RWPE1 (cell line): ENCODE measurements at regions not wholly inside any gene's neighbourhood (a gene's known extent, or its start where the extent isn't known, plus 50 kb on each side); places are given as distances from the start of the nearest gene placed in this dataset.

ENCODE experiments used
- CTCF ChIA-PET: fragments of 350-600 bp; sonication (Branson Sonifier 250); formaldehyde crosslinking; extraction: SDS; loops from one replicate; lab custom pipeline; 2021; lab: Yijun Ruan, JAX
- POLR2A ChIA-PET: fragments of 400-600 bp; formaldehyde crosslinking; extraction: SDS; loops from one replicate; lab custom pipeline; 2020; ENCODE audit warnings: antibody characterized with exemption; ENCODE audit not compliant: low non-redundant PET; lab: Yijun Ruan, JAX
- DNase-seq: peaks from one replicate; pipeline ENCODE4 v3.0.0; 2012; ENCODE audit warnings: low spot score
- H3K27ac ChIP-seq: fragments of 450-650 bp; 2 replicates; pipeline ENCODE4 v1.5.1; 2017
- CTCF ChIP-seq: fragments of 450-650 bp; conservative IDR thresholded peaks from 2 replicates; pipeline ENCODE4 v1.5.1; 2017; ENCODE audit warnings: low read depth, mild to moderate bottlenecking

DNA sequence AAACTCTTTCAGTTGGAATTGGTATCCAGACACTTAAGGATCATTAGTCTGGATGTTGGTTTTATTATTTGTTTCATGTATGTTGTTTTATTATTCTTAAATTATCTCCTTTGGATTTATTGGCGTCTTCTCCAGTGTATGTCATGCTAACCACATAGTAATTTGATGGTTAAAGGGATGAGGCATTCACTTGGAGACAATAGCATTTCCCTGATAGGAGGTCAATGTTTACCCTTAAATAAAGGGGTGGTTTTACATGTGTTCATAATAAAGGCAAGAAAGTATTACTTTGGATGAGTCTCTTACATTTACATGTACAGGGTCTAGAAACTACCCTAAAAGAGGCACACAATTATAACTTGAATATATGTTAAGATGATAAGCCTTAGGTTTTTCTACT, 51.2 kb upstream of the RNF144B start:
- DNase-seq: no peak
- CTCF ChIA-PET: no interaction called here
- POLR2A ChIA-PET: no interaction called here
- H3K27ac ChIP-seq: no peak overlapping the region
- no peak for TF ChIP-seq CTCF

DNA sequence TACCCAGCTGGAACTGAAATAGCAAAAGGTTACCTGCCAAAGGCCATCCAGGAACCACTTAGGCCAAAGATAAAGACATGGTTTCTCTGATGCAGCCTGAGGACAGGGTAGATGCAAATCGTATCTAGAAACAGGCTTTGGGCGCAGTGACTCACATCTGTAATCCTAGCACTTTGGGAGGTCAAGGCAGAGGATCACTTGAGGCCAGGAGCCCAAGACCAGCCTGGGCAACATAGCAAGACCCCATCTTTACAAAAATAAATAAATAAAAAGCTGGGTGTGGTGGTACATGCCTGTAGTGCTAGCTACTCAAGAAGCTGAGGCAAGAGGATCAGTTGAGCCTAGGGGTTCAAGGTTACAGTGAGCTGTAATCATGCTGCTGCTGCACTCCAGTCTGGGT, 52.9 kb upstream of the RNF144B start:
- CTCF ChIA-PET: interaction anchor here (0.6 kb wide), 2 partner anchors 31 to 403 kb away, joined by 3 to 6 read pairs; no protein-coding TSS in a partner anchor
- TF ChIP-seq CTCF: no peak
- no peak overlapping the region for H3K27ac ChIP-seq
- DNase-seq: no peak
- POLR2A ChIA-PET: no interaction called here

- no peak for TF ChIP-seq CTCF
- POLR2A ChIA-PET: interaction anchor here (0.6 kb wide), 1 partner anchor 55 kb away, joined by 3 read pairs; no protein-coding TSS in a partner anchor
- CTCF ChIA-PET: interaction anchor here (0.7 to 0.9 kb wide), 2 partner anchors 66 to 1804 kb away, joined by 3 read pairs; no protein-coding TSS in a partner anchor
- H3K27ac ChIP-seq: no peak overlapping the region
- DNase-seq: no peak
These were observed 56.5 kb upstream of the RNF144B start for GRCh38 chr6:18330548-18331081.

GRCh38 chr6:18329776-18330175, 57.4 kb upstream of the RNF144B start:
- ChIA-PET CTCF (interaction anchor here (0.6 kb wide), 1 partner anchor 1478 kb away, joined by 4 read pairs; no protein-coding TSS in a partner anchor), POLR2A (no interaction called here)
- no peak for DNase-seq
- no peak overlapping the region for H3K27ac ChIP-seq
- no peak for TF ChIP-seq CTCF

- DNase-seq: no peak
- ChIA-PET POLR2A (no interaction called here), CTCF (interaction anchor here (0.9 kb wide), 1 partner anchor 21 kb away, joined by 3 read pairs; no protein-coding TSS in a partner anchor)
- H3K27ac ChIP-seq: no peak overlapping the region
- no peak for TF ChIP-seq CTCF
These were observed 58.6 kb upstream of the RNF144B start for GRCh38 chr6:18328540-18328939.

DNA sequence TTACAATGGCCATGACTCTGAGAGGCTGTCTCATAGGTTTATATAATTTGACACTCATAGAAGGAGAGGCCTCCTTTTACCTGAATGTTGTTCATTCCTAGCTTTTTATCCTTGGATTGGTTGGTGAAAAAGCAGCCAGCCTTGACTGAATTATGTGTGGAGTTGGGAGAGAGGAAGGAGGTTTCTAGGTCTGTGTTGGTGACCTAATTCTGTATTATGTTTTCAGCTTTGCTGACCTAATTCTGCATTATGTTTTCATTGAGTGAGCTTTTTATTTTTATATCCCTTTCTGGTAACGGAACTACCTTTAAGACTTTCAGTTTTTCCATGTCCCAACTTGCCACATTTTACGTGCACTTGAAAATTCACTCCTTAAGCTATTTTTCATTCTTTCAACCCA, 59.1 kb upstream of the RNF144B start:
- POLR2A ChIA-PET: no interaction called here
- no peak for TF ChIP-seq CTCF
- DNase-seq: no peak
- CTCF ChIA-PET: interaction anchor here (0.7 to 0.9 kb wide), 2 partner anchors 21 to 31 kb away, joined by 3 read pairs; no protein-coding TSS in a partner anchor
- H3K27ac ChIP-seq: no peak overlapping the region
